ENCODE measurements at regions not wholly inside any gene's neighbourhood (a gene's known extent, or its start where the extent isn't known, plus 50 kb on each side); places are given as distances from the start of the nearest gene placed in this dataset.

- DNase-seq (ENCODE audit: low read depth in 1 of 2, low spot score in 2 of 2): no peak
- Histone ChIP-seq H2AK5ac (ENCODE audit: low read depth, low read length) (no peak overlapping the region), H3K23ac (ENCODE audit: insufficient read length) (no peak overlapping the region), H2BK5ac (ENCODE audit: low read depth, low read length) (no peak overlapping the region), H3K4me3 (ENCODE audit: extremely low read depth in 1 of 4, insufficient read depth in 2 of 4, low read depth in 3 of 4, low read length in 4 of 4) (no peak overlapping the region), H4K5ac (ENCODE audit: insufficient read length, low read depth, low read length) (no peak overlapping the region), H4K91ac (replicated peaks; ENCODE audit: insufficient read length, low read length) (no peak overlapping the region), H2BK20ac (ENCODE audit: low read length) (no peak overlapping the region), H3K23me2 (ENCODE audit: low read depth, low read length) (no peaks in the 10 kb centered on the region), H3K4me1 (replicated peaks in 1 of 4; ENCODE audit: control insufficient read depth in 3 of 4, insufficient read depth in 4 of 4, low read length in 3 of 4) (peaks cover 0 to 6% (median 4%) of the 10 kb centered on the region in 4 experiments; a peak in 4 of 7 replicates), H3K18ac (ENCODE audit: extremely low read depth, low read length) (no peak overlapping the region), H3K4me2 (ENCODE audit: insufficient read depth in 1 of 2, low read depth in 2 of 2, low read length in 2 of 2) (no peak overlapping the region), H2BK120ac (replicated peaks; ENCODE audit: low read depth, low read length) (no peak overlapping the region), H2BK12ac (ENCODE audit: low read depth, low read length) (no peak overlapping the region), H2BK15ac (ENCODE audit: low read length) (no peak overlapping the region), H3K79me2 (ENCODE audit: control insufficient read depth in 1 of 2, insufficient read depth in 2 of 2, low read length in 2 of 2) (no peaks in the 10 kb centered on the region), H3K56ac (replicated peaks; ENCODE audit: insufficient read length, low read depth, low read length) (no peak overlapping the region), H2AFZ (ENCODE audit: low read length) (no peak overlapping the region), H3K4ac (replicated peaks; ENCODE audit: insufficient read length, low read depth, low read length) (no peak overlapping the region), H3K36me3 (ENCODE audit: control insufficient read depth in 2 of 4, insufficient read depth in 4 of 4, low read length in 3 of 4) (no peaks in the 10 kb centered on the region), H4K8ac (ENCODE audit: extremely low read depth, insufficient read depth, low read length) (no peak overlapping the region), H4K20me1 (replicated peaks in 1 of 2; ENCODE audit: control insufficient read depth in 1 of 2, insufficient read depth in 2 of 2, low read length in 2 of 2) (no peaks in the 10 kb centered on the region), H3K27ac (ENCODE audit: low read depth, low read length) (no peak overlapping the region), H3K9ac (replicated peaks in 1 of 4; ENCODE audit: extremely low read depth in 1 of 4, low read depth in 3 of 4, low read length in 3 of 4) (no peak overlapping the region), H3K27me3 (replicated peaks in 1 of 4; ENCODE audit: control insufficient read depth in 3 of 4, extremely low read depth in 1 of 4, insufficient read depth in 3 of 4, low read length in 3 of 4) (no peaks in the 10 kb centered on the region; a peak in 2 of 7 replicates), H3K14ac (ENCODE audit: insufficient read length) (no peak overlapping the region), H3K9me3 (ENCODE audit: insufficient read depth in 2 of 2, low read depth in 1 of 2, low read length in 1 of 2) (no peaks in the 10 kb centered on the region), H3K79me1 (ENCODE audit: low read depth, low read length) (no peaks in the 10 kb centered on the region)
- ChIA-PET CTCF (ENCODE audit: partially characterized antibody) (no interaction called here), POLR2A (ENCODE audit: partially characterized antibody) (no interaction called here)
- WGBS, 2 experiments (ENCODE audit: extremely low coverage in 1 of 2, insufficient coverage in 1 of 2, insufficient read length in 1 of 2, insufficient replicate concordance in 2 of 2, low coverage in 1 of 2, low lambda C conversion rate in 2 of 2, missing lambda C conversion rate in 1 of 2): 94% methylated on average over 9 of the region's 9 CpGs; no CpG with 5 or more reads in 1 of the 2 experiments
- FAIRE-seq: no peak
- TF ChIP-seq RBBP5 (IDR thresholded peaks at IDR 0.05; ENCODE audit: borderline replicate concordance, low read depth, low read length) (no peak), HDAC2 (IDR thresholded peaks at IDR 0.05; ENCODE audit: borderline replicate concordance in 1 of 2, low read depth in 2 of 2, low read length in 2 of 2) (no peak), GABPA (IDR thresholded peaks at IDR 0.05; ENCODE audit: borderline replicate concordance, insufficient read depth, low read length) (no peak), EP300 (IDR thresholded peaks at IDR 0.05; ENCODE audit: borderline replicate concordance in 1 of 2, low read depth in 2 of 2, low read length in 2 of 2) (no peak), USF2 (IDR thresholded peaks at IDR 0.05; ENCODE audit: low read length) (no peak), MAX (IDR thresholded peaks at IDR 0.05) (no peak), NRF1 (IDR thresholded peaks at IDR 0.05; ENCODE audit: low read depth, low read length) (no peak), POLR2AphosphoS5 (IDR thresholded peaks at IDR 0.05; ENCODE audit: low read depth, low read length) (no peak), SUZ12 (IDR thresholded peaks at IDR 0.05; ENCODE audit: low read length) (no peak), GTF2F1 (IDR thresholded peaks at IDR 0.05; ENCODE audit: borderline replicate concordance, low read depth, low read length) (no peak), CBX5 (IDR thresholded peaks at IDR 0.05; ENCODE audit: low read depth, low read length) (no peak), SP4 (IDR thresholded peaks at IDR 0.05; ENCODE audit: low read length) (no peak), PHF8 (conservative IDR thresholded peaks at IDR 0.05; ENCODE audit: low read depth, low read length) (no peak)
Observed at GRCh38 chr5:2201832-2202231, 319.1 kb upstream of the IRX4 start.

Data from H1 (cell line).